H1 (cell line): ENCODE measurements at regions not wholly inside any gene's neighbourhood (a gene's known extent, or its start where the extent isn't known, plus 50 kb on each side); places are given as distances from the start of the nearest gene placed in this dataset.

Source experiments
- CTCF ChIA-PET: fragments of 300-600 bp; sonication (Branson Sonifier 250); formaldehyde crosslinking; loops from one replicate; lab custom pipeline; 2021; ENCODE audit not compliant: partially characterized antibody; lab: Charles Lee
- POLR2A ChIA-PET: fragments of 300-600 bp; sonication (Branson Sonifier 250); formaldehyde crosslinking; loops from one replicate; lab custom pipeline; 2021; ENCODE audit warnings: inconsistent platforms; ENCODE audit not compliant: partially characterized antibody; lab: Charles Lee
- DNase-seq, 2 experiments: peaks; one replicate each; pipeline versions ENCODE4 v3.0.0 to v3.0.0-alpha.2; 2010 to 2022; ENCODE audit warnings: low spot score in 2 of 2, low read depth in 1 of 2, mixed read lengths in 1 of 2
- FAIRE-seq: peaks from 2 replicates; lab custom pipeline; 2011; peaks lifted over from hg19 to GRCh38; lab: Jason Lieb, UNC
- H2AFZ ChIP-seq: 2 replicates; pipeline ENCODE4 v1.8.1; 2012; ENCODE audit warnings: low read length, inconsistent platforms
- H2AK5ac ChIP-seq: 2 replicates; pipeline ENCODE4 v1.6.1; 2013; ENCODE audit warnings: low read depth, low read length
- H2BK120ac ChIP-seq: replicated peaks from 2 replicates; pipeline ENCODE3; 2013; ENCODE audit warnings: low read depth, low read length, inconsistent platforms
- H2BK12ac ChIP-seq: 2 replicates; pipeline ENCODE4 v1.6.1; 2013; ENCODE audit warnings: low read depth, low read length
- H2BK15ac ChIP-seq: 2 replicates; pipeline ENCODE4 v1.6.1; 2013; ENCODE audit warnings: low read length
- H2BK20ac ChIP-seq: 2 replicates; pipeline ENCODE4 v1.6.1; 2013; ENCODE audit warnings: low read length
- H2BK5ac ChIP-seq: 2 replicates; pipeline ENCODE4 v1.6.1; 2013; ENCODE audit warnings: low read depth, low read length
- H3K14ac ChIP-seq: 2 replicates; pipeline ENCODE4 v1.6.1; 2013; ENCODE audit warnings: inconsistent platforms; ENCODE audit not compliant: insufficient read length
- H3K18ac ChIP-seq: 2 replicates; pipeline ENCODE4 v1.6.1; 2013; ENCODE audit warnings: low read length; ENCODE audit errors: extremely low read depth
- H3K23ac ChIP-seq: 2 replicates; pipeline ENCODE4 v1.6.1; 2013; ENCODE audit warnings: inconsistent platforms; ENCODE audit not compliant: insufficient read length
- H3K23me2 ChIP-seq: 2 replicates; pipeline ENCODE4 v1.6.1; 2013; ENCODE audit warnings: low read depth, low read length
- H3K27ac ChIP-seq: 2 replicates; pipeline ENCODE4 v1.6.1; 2011; ENCODE audit warnings: low read depth, low read length, inconsistent platforms
- H3K27me3 ChIP-seq, 4 experiments: replicated peaks in 1 of 4; 1 replicate in 1 of 4; 2 replicates in 3 of 4; pipeline versions ENCODE4 v1.6.1 to v1.8.1; 2011 to 2013; ENCODE audit warnings: low read length in 3 of 4, mild to moderate bottlenecking in 3 of 4, inconsistent platforms in 2 of 4, mixed read lengths in 2 of 4, moderate library complexity in 1 of 4; ENCODE audit not compliant: control insufficient read depth in 3 of 4, insufficient read depth in 3 of 4; ENCODE audit errors: extremely low read depth in 1 of 4
- H3K36me3 ChIP-seq, 4 experiments: 2 replicates each; pipeline versions ENCODE4 v1.6.1 to v1.8.1; 2011 to 2013; ENCODE audit warnings: mild to moderate bottlenecking in 4 of 4, low read length in 3 of 4, moderate library complexity in 2 of 4, control low read depth in 1 of 4, inconsistent platforms in 1 of 4; ENCODE audit not compliant: insufficient read depth in 4 of 4, control insufficient read depth in 2 of 4
- H3K4ac ChIP-seq: replicated peaks from 2 replicates; pipeline ENCODE3; 2013; ENCODE audit warnings: low read length, low read depth, mixed read lengths, inconsistent platforms; ENCODE audit not compliant: insufficient read length
- H3K4me1 ChIP-seq, 4 experiments: replicated peaks in 1 of 4; 1 replicate in 1 of 4; 2 replicates in 3 of 4; pipeline versions ENCODE4 v1.6.1 to v1.8.1; 2011 to 2013; ENCODE audit warnings: low read length in 3 of 4, inconsistent platforms in 2 of 4, mixed read lengths in 1 of 4; ENCODE audit not compliant: insufficient read depth in 4 of 4, control insufficient read depth in 3 of 4
- H3K4me2 ChIP-seq, 2 experiments: 2 replicates each; pipeline versions ENCODE4 v1.6.1 to v1.8.1; 2011 to 2013; ENCODE audit warnings: low read depth in 2 of 2, low read length in 2 of 2, control low read depth in 1 of 2, inconsistent platforms in 1 of 2, mild to moderate bottlenecking in 1 of 2; ENCODE audit not compliant: insufficient read depth in 1 of 2
- H3K4me3 ChIP-seq, 4 experiments: fragments of 200-600, 300-600 bp in 1 of 4; sonication (generic), shearing (Covaris generic), sonication (Bioruptor Twin) in 1 of 4; 2 replicates each; pipeline versions ENCODE4 v1.5.1 to v1.8.1; 2011 to 2016; ENCODE audit warnings: low read length in 4 of 4, low read depth in 3 of 4, control low read depth in 2 of 4, inconsistent platforms in 2 of 4, mild to moderate bottlenecking in 2 of 4, mixed read lengths in 1 of 4, moderate library complexity in 1 of 4; ENCODE audit not compliant: insufficient read depth in 2 of 4; ENCODE audit errors: extremely low read depth in 1 of 4
- H3K56ac ChIP-seq: replicated peaks from 2 replicates; pipeline ENCODE3; 2013; ENCODE audit warnings: low read depth, mild to moderate bottlenecking, mixed read lengths, low read length, inconsistent platforms; ENCODE audit not compliant: insufficient read length
- H3K79me1 ChIP-seq: 2 replicates; pipeline ENCODE4 v1.6.1; 2013; ENCODE audit warnings: low read depth, low read length, control low read depth
- H3K79me2 ChIP-seq, 2 experiments: 2 replicates each; pipeline versions ENCODE4 v1.6.1 to v1.8.1; 2012 to 2013; ENCODE audit warnings: low read length in 2 of 2, mild to moderate bottlenecking in 2 of 2, inconsistent platforms in 1 of 2; ENCODE audit not compliant: insufficient read depth in 2 of 2, control insufficient read depth in 1 of 2
- H3K9ac ChIP-seq, 4 experiments: replicated peaks in 1 of 4; 1 replicate in 1 of 4; 2 replicates in 3 of 4; pipeline versions ENCODE4 v1.6.1 to v1.8.1; 2011 to 2013; ENCODE audit warnings: low read depth in 3 of 4, low read length in 3 of 4, control low read depth in 2 of 4, mild to moderate bottlenecking in 2 of 4, moderate library complexity in 2 of 4, inconsistent platforms in 1 of 4; ENCODE audit errors: extremely low read depth in 1 of 4
- H3K9me3 ChIP-seq, 2 experiments: 2 replicates each; pipeline versions ENCODE4 v1.6.1 to v1.8.1; 2012 to 2013; ENCODE audit warnings: mild to moderate bottlenecking in 2 of 2, moderate library complexity in 2 of 2, control low read depth in 1 of 2, inconsistent platforms in 1 of 2, low read depth in 1 of 2, low read length in 1 of 2, mixed read lengths in 1 of 2; ENCODE audit not compliant: insufficient read depth in 2 of 2
- H4K20me1 ChIP-seq, 2 experiments: replicated peaks in 1 of 2; 2 replicates each; pipeline versions ENCODE3 to v1.8.1; 2011 to 2013; ENCODE audit warnings: inconsistent platforms in 2 of 2, low read length in 2 of 2, mild to moderate bottlenecking in 1 of 2; ENCODE audit not compliant: insufficient read depth in 2 of 2, control insufficient read depth in 1 of 2
- H4K5ac ChIP-seq: 2 replicates; pipeline ENCODE4 v1.6.1; 2013; ENCODE audit warnings: low read length, low read depth, mixed read lengths, inconsistent platforms; ENCODE audit not compliant: insufficient read length
- H4K8ac ChIP-seq: 2 replicates; pipeline ENCODE4 v1.8.0; 2013; ENCODE audit warnings: mild to moderate bottlenecking, moderate library complexity, low read length, inconsistent platforms; ENCODE audit not compliant: insufficient read depth; ENCODE audit errors: extremely low read depth
- H4K91ac ChIP-seq: replicated peaks from 2 replicates; pipeline ENCODE3; 2013; ENCODE audit warnings: low read length, mixed read lengths, inconsistent platforms; ENCODE audit not compliant: insufficient read length
- ATF3 ChIP-seq: IDR thresholded peaks from 2 replicates; pipeline ENCODE4 v1.6.1; 2011; ENCODE audit warnings: low read depth, mild to moderate bottlenecking, low read length; ENCODE audit not compliant: insufficient read depth
- E2F6 ChIP-seq: IDR thresholded peaks from 2 replicates; pipeline ENCODE4 v1.6.1; 2012; ENCODE audit warnings: inconsistent platforms
- EGR1 ChIP-seq: IDR thresholded peaks from 2 replicates; pipeline ENCODE4 v1.6.1; 2011; ENCODE audit warnings: low read depth, low read length, borderline replicate concordance
- JUN ChIP-seq: IDR thresholded peaks from 2 replicates; pipeline ENCODE4 v1.6.1; 2011; ENCODE audit warnings: low read depth, mild to moderate bottlenecking, improper control_type of control experiment, low read length
- NRF1 ChIP-seq: IDR thresholded peaks from 2 replicates; pipeline ENCODE4 v1.6.1; 2011; ENCODE audit warnings: mild to moderate bottlenecking, low read depth, low read length, improper control_type of control experiment
- PHF8 ChIP-seq: fragments of 200-600 bp; sonication (generic); conservative IDR thresholded peaks from 2 replicates; pipeline ENCODE4 v1.7.1; 2012; ENCODE audit warnings: low read depth, mild to moderate bottlenecking, inconsistent platforms, low read length, moderate library complexity
- POU5F1 ChIP-seq: IDR thresholded peaks from 2 replicates; pipeline ENCODE4 v1.6.1; 2011; ENCODE audit warnings: low read depth, mild to moderate bottlenecking, low read length, moderate library complexity
- RNF2 ChIP-seq: fragments of 200-900, 300-1000 bp; sonication (generic); IDR thresholded peaks from 2 replicates; pipeline ENCODE4 v1.7.1; 2016; ENCODE audit warnings: borderline replicate concordance, low read depth, mild to moderate bottlenecking, antibody characterized with exemption, low read length; ENCODE audit not compliant: poor library complexity, severe bottlenecking; ENCODE audit errors: missing control alignments
- SAP30 ChIP-seq: fragments of 300-600 bp; sonication (generic); IDR thresholded peaks from 2 replicates; pipeline ENCODE4 v1.7.1; 2012; ENCODE audit warnings: low read length, moderate library complexity, mild to moderate bottlenecking, inconsistent platforms; ENCODE audit not compliant: insufficient read depth, insufficient replicate concordance
- SIX5 ChIP-seq: IDR thresholded peaks from 2 replicates; pipeline ENCODE4 v1.6.1; 2011; ENCODE audit warnings: mild to moderate bottlenecking, low read depth, low read length
- TAF1 ChIP-seq: IDR thresholded peaks from 2 replicates; pipeline ENCODE4 v1.6.1; 2011; ENCODE audit warnings: mild to moderate bottlenecking, low read depth, low read length
- USF2 ChIP-seq: IDR thresholded peaks from 2 replicates; pipeline ENCODE4 v1.6.1; 2011; ENCODE audit warnings: low read length, improper control_type of control experiment
- WGBS, 2 experiments: shearing (Covaris generic) in 1 of 2; methylation state at CpG; one replicate each; pipeline versions ENCODE4 v1.1.6 to v1.1.7; 2013 to 2015; ENCODE audit warnings: low lambda C conversion rate in 2 of 2, mixed read lengths in 2 of 2, inconsistent platforms in 1 of 2, low coverage in 1 of 2, missing lambda C conversion rate in 1 of 2; ENCODE audit not compliant: insufficient replicate concordance in 2 of 2, insufficient coverage in 1 of 2, insufficient read length in 1 of 2; ENCODE audit errors: extremely low coverage in 1 of 2, missing lambda C conversion rate in 1 of 2; 5-methylcytosine and 5-hydroxymethylcytosine counted together

- Histone ChIP-seq H3K36me3 (no peaks in the 10 kb centered on the region), H3K4me1 (peaks cover 0 to 2% (median 0%) of the 10 kb centered on the region in 4 experiments; a peak in 1 of 7 replicates), H2BK120ac (no peak overlapping the region), H3K9me3 (no peaks in the 10 kb centered on the region), H4K20me1 (no peaks in the 10 kb centered on the region), H3K27me3 (no peaks in the 10 kb centered on the region), H2AFZ (peak overlapping the region; percentile 73), H3K23ac (no peak overlapping the region), H3K4me3 (no peak overlapping the region), H3K79me2 (no peaks in the 10 kb centered on the region), H3K14ac (no peak overlapping the region), H3K56ac (no peak overlapping the region), H4K91ac (no peak overlapping the region), H4K5ac (no peak overlapping the region), H3K18ac (no peak overlapping the region), H2BK5ac (no peak overlapping the region), H2BK12ac (no peak overlapping the region), H3K23me2 (no peaks in the 10 kb centered on the region), H3K79me1 (no peaks in the 10 kb centered on the region), H3K27ac (no peak overlapping the region), H4K8ac (no peak overlapping the region), H2BK20ac (no peak overlapping the region; the same call in 1 of the 2 replicates), H3K9ac (no peak overlapping the region), H3K4ac (no peak overlapping the region), H2AK5ac (no peak overlapping the region), H3K4me2 (no peak overlapping the region)
- WGBS, 2 experiments, result 100% methylated on average over 2 of the region's 2 CpGs; no CpG with 5 or more reads in 1 of the 2 experiments
- DNase-seq (no peak), FAIRE-seq (no peak)
- POLR2A ChIA-PET, result no interaction called here
- CTCF ChIA-PET, result no interaction called here
- TF ChIP-seq E2F6, result no peak
- no peak for TF ChIP-seq NRF1
- no peak for TF ChIP-seq USF2
- no peak for TF ChIP-seq SAP30
- TF ChIP-seq POU5F1, result no peak
- TF ChIP-seq RNF2, result no peak
- TF ChIP-seq SIX5, result no peak
- no peak for TF ChIP-seq EGR1
- TF ChIP-seq ATF3, result no peak
- no peak for TF ChIP-seq TAF1
- TF ChIP-seq JUN, result no peak
- no peak for TF ChIP-seq PHF8
- TF ChIP-seq, all 59 proteins: peak for 0
- no peak overlapping the region for H2BK15ac ChIP-seq
Measured at GRCh38 chr10:64507651-64508028, 986.4 kb downstream of the REEP3 start.
